ENCODE measurements at regions not wholly inside any gene's neighbourhood (a gene's known extent, or its start where the extent isn't known, plus 50 kb on each side); places are given as distances from the start of the nearest gene placed in this dataset.
"Not testable (repeated sequence)": the region's sequence is repeated elsewhere in the genome, so short reads cannot be mapped to it uniquely, and the experiment has no call there.

DNA sequence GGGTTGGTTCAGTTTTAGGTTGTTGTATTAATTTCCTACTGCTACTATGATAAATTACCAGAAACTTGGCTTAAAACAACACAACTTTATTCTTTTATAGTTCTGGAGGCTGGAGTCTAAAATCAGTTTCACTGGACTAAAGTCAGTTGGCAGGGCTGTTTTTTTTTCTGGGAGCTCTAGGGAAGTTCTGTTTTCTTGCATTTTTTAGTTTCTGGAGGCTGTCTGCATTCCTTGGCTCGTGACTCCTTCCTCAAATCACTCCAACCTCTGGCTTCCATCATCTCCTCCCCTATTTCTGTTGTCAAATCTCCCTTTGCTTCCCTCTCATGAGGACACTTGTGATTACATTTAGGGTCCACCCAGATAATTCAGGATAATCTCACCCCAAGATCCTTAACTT, 51.3 kb upstream of the SUB1 start:
- DNase-seq = no peak

GRCh38 chr5:32531885-32532520, 53.4 kb upstream of the SUB1 start:
- DNase-seq = peak; percentile 48

DNA sequence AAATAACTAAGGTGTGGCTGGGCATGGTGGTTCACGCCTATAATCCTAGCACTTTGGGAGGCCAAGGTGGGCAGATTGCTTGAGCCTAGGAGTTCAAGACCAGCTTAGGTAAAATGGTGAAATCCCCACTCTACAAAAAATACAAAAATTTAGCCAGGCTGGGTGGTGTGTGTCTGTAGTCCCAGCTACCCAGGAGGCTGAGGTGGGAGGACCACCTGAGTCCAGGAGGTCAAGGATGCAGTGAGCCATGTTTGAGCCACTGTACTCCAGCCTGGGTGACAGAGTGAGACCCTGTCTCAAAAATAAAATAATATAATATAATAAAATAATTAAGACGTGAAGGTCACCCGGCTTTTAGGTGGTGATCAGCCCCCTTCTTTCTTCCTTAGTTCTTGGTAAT, 58.0 kb upstream of the SUB1 start:
- not testable (repeated sequence) for DNase-seq

DNA sequence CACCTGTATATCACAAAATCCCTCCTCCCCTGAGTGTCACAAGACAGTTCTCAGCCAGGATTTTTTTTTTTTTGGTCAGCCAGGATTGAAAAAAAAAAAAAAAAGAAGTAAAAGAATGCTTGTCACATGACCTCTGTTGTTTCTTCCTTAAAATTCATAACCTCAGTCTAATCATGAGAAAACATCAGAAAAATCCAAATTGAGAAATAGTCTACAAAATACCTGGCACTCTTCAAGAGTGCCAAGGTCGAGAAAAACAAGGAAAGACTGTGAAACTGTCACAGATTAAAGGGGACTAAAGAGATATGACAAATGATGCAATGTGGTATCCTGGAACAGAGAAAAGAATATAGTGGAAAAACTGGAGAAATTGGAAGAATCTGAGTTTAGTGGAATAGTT, 58.5 kb upstream of the SUB1 start:
- DNase-seq = no peak

DNA sequence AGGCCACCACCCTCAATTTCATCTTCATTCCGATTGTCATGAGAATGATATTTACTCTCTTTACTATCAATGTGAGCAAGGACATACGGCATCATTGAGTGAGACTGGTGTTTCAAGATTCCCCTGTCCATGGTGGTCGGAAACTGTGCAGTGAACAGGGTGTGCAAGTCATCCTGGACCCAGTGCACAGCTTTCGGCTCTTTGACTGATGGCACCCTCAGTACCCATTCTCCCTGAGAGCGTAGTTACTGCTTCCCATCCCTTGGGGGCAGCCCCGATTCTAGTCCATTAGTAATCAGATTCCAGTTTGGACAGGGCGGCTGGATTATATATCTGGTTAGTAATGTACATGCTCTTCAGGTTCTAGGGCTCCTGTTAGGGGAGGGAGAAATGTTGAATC, 61.7 kb upstream of the SUB1 start:
- DNase-seq = no peak

GRCh38 chr5:32522429-32523143, 62.8 kb upstream of the SUB1 start:
- DNase-seq = peak; percentile 81

DNA sequence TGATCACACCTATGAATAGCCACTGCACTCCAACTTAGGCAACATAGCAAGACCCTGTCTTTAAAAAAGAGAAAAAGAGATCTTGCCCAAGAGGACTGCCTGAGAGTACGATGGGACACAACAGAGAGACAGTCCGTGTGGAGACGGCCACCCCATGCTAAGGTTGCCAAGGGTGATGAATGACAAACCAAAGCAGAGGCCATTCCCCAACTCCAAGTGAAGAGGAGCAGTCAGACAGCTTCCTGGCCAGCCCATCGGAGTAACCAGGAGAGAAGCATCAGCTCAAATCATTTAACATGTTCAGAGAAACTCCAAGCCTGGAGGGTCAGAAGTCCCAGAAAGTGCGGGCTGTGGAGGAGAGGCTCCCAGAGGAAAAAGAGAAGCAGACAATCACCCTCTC, 63.9 kb upstream of the SUB1 start:
- DNase-seq = no peak

DNA sequence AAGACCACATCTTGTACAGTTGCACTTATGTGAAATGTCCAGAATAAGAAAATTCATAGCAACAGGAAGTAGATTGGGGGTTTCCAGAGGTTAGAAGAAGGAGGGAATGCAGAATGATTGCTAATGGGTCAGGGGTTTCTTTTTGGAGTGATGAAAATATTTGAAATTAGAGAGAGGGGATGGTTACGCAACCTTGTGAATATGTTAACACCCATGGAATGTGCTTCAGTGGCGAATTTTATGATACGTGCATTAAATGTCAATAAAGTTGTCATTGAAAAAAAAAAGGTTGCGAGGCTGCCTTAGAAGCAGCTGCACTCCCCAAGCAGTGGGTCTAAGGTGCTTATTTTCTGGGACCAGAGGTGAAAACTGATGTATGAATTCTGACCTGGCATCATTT, 64.4 kb upstream of the SUB1 start:
- no peak for DNase-seq

- DNase-seq = no peak
These were observed 65.0 kb upstream of the SUB1 start for GRCh38 chr5:32520356-32520755.

DNA sequence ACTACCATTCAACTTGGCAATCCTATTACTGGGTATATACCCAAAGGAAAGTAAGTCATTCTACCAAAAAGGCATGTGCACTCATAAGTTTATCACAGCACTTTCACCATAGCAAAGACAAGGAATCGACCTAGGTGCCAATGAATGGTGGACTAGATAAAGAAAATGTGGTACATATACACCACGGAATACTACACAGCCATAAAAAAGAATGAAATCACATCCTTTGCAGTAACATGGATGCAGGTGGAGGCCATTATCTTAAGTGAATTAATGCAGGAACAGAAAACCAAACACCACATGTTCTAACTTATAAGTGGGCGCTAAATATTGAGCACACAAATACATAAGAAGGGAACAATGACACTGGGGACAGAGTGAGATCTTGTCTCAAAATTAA, 65.8 kb upstream of the SUB1 start:
- DNase-seq = no peak

- no peak for DNase-seq
These were observed 70.3 kb upstream of the ZFR start for GRCh38 chr5:32514806-32515205.

DNA sequence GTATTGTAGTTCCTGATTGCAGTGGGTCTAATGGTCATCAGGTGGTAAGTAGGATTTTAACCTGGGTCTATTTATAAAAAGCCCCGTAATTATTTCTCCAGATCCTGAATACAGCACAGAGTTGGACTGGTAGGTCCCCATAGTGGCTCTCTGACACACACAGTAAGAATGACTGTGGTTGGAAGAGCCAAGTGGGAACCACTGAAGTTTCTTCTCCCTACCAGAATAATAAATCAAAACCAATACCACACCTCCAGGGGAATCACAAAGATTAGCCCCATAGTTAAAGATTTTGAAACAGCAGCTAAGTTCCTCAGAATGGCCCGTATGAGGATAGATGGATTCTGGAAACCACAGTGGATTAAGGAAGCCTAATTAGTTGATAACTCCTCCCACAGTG, 68.4 kb upstream of the ZFR start:
- DNase-seq = no peak

- DNase-seq = no peak
These were observed 67.3 kb upstream of the ZFR start for GRCh38 chr5:32511776-32512374.

- DNase-seq = no peak
These were observed 66.3 kb upstream of the ZFR start for GRCh38 chr5:32510860-32511259.

GRCh38 chr5:32508806-32509805, 64.6 kb upstream of the ZFR start:
- peak; percentile 50 for DNase-seq

- peak; percentile 93 for DNase-seq
These were observed 63.3 kb upstream of the ZFR start for GRCh38 chr5:32507738-32508434.

GRCh38 chr5:32506799-32507198, 62.3 kb upstream of the ZFR start:
- DNase-seq = peak; percentile 83

DNA sequence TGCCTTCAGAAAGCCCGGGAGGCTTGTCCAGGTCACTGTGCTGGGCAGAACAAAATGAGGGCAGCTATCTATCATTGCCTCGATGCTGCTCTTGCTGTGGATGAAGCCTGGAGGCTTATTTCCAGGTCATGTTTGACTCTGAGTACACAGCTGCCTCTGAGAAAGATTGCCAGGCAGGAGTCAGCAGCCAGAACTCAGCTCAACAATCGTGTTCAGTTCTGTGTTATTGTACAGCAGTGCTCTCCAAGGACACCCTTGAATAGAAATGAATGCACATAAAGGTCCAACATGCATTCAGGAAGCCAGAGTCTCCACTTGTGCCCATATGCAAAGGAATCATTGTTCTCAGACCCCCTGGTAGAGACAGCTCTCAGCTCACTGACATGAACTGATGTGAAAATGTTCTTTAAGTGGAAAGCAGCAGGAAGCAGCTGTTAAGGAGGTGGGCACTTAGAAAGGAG, 61.7 kb upstream of the ZFR start:
- DNase-seq = no peak

GRCh38 chr5:32505756-32506155, 61.2 kb upstream of the ZFR start:
- peak; percentile 6 for DNase-seq

DNA sequence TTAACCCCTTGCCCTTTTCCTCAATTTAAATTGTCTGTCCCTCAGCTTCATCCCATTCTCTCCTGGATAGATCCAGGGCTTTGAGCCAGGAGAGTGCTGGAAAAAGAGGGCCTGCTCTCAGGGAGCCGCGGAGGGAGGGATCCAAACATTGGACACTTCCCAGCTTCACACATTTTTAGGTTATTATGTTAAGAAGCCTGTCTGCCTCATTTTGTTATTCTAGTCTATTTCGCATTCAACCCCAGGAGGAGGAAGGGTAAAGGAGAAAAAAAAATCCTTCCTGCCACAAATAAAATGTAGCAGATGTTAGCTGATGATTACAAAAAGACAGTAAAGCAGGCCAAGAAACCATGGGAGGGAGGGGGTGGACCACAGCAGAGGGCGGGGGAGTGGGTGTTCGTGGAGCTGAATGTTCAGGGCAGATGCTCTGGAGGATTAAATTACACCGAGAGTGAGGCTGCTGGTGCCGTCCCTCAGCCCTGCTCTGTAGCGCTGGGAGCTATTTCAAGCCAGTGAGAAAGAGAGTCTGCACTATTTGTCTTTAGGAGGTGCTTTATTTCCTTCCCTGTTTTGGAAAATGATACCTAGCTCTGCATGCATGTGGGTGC, 60.6 kb upstream of the ZFR start:
- no peak for DNase-seq

GRCh38 chr5:32504329-32504988, 59.9 kb upstream of the ZFR start:
- DNase-seq = no peak
